NCI-H1436 treated with DMSO at 0.1 percent for 48 hours (cell line): ENCODE measurements at regions not wholly inside any gene's neighbourhood (a gene's known extent, or its start where the extent isn't known, plus 50 kb on each side); places are given as distances from the start of the nearest gene placed in this dataset.

Experiments
- DNase-seq: peaks from one replicate; lab custom pipeline; 2025; lab: John Stamatoyannopoulos, UW

GRCh38 chrX:106510713-106511403 lies 100.9 kb upstream of the RADX start:
- no peak for DNase-seq
